ENCODE measurements at regions not wholly inside any gene's neighbourhood (a gene's known extent, or its start where the extent isn't known, plus 50 kb on each side); places are given as distances from the start of the nearest gene placed in this dataset.

DNA sequence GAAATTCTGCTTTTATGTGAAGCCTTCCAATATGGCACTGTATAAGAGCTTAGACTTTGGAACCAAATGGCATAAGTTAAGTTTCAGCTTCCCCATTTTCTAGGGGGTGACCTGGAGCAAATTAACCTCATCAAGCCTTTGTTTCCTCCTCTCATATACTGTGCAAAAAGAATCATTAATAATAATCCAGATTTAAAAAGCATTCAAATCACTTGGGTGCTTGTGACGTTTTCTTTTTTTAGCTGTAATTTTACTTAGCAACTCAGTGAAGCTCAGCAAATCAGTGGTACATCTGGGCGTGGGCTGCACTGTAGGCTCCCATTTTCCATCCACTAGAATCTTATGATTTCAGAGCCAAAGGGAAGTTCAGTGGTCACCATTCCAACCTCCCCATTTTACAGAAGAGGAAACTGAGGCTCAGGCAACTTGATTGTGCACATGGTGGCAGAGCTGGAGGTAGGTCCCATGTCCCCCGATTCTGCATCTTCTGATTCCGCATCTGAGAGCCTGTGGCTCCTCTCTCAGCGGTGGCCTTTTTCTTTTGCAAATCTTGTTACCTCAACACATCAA lies 131.2 kb downstream of the SNAPC1 start:
- Histone ChIP-seq H3K4me1 (no peaks in the 10 kb centered on the region), H3K36me3 (ENCODE audit: control insufficient read depth, insufficient read depth, low read length) (no peaks in the 10 kb centered on the region), H3K4me3 (ENCODE audit: low read depth, low read length) (no peak overlapping the region), H3K27me3 (replicated peaks; ENCODE audit: control insufficient read depth, insufficient read depth, low read length) (no peaks in the 10 kb centered on the region), H3K9me3 (no peaks in the 10 kb centered on the region)
- no peak overlapping the region for H3K4me3 Mint-ChIP-seq (ENCODE audit: unreplicated experiment)
- no peak overlapping the region for H3K27ac Mint-ChIP-seq (ENCODE audit: unreplicated experiment)
- ChIA-PET POLR2A (no interaction called here), CTCF (interaction anchor here (1.4 kb wide), 1 partner anchor 233 kb away, joined by 6 read pairs; no protein-coding TSS in a partner anchor)
- H3K9me3 Mint-ChIP-seq (ENCODE audit: unreplicated experiment): no peaks in the 10 kb centered on the region
- TF ChIP-seq, protein P1, sequence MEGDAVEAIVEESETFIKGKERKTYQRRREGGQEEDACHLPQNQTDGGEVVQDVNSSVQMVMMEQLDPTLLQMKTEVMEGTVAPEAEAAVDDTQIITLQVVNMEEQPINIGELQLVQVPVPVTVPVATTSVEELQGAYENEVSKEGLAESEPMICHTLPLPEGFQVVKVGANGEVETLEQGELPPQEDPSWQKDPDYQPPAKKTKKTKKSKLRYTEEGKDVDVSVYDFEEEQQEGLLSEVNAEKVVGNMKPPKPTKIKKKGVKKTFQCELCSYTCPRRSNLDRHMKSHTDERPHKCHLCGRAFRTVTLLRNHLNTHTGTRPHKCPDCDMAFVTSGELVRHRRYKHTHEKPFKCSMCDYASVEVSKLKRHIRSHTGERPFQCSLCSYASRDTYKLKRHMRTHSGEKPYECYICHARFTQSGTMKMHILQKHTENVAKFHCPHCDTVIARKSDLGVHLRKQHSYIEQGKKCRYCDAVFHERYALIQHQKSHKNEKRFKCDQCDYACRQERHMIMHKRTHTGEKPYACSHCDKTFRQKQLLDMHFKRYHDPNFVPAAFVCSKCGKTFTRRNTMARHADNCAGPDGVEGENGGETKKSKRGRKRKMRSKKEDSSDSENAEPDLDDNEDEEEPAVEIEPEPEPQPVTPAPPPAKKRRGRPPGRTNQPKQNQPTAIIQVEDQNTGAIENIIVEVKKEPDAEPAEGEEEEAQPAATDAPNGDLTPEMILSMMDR (IDR thresholded peaks at IDR 0.05; ENCODE audit: insufficient read depth in 1 of 2, low read depth in 1 of 2, low read length in 1 of 2, severe bottlenecking in 1 of 2, unreplicated experiment in 1 of 2): no peak
- DNase-seq: no peak
- no peaks in the 10 kb centered on the region for H3K36me3 Mint-ChIP-seq (ENCODE audit: insufficient read depth, unreplicated experiment)
- BruUV-seq (replicated peaks): no TSS peak
- intact Hi-C loops (cut with micrococcal nuclease; ENCODE audit: unreplicated experiment): no loop called here
- peaks cover 12% of the 10 kb centered on the region for H3K27me3 Mint-ChIP-seq (ENCODE audit: insufficient read depth, unreplicated experiment)
- no peaks in the 10 kb centered on the region for H3K4me1 Mint-ChIP-seq (ENCODE audit: low read depth, unreplicated experiment)

DNA sequence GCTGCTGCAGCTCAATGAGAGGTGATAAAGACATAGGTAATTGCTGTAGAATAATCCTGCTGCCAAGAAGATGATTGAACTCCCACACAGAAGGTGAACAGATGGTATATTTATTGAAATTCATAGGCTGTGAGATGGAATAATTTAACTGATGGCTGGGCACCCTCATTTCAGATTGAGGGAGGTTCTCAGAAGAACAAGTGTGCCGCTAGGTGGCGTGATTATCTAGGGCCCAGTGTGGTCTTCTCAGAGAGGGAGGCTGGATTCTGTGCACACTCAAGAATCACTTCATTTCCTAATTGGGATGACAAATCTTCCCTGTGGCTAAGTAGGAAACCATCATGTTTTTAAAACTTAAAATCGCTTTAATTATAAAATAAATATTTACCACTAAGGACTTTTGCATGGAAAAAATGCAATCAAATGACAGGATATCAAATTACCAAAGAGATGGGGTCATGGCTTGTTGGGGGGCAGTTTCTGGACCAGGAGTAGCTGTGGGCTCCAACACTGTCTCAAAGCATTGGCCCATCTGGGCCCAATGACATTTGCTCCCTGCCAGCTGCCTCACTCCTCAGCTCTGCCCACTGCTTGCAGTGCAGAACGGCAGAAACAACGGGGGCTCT lies 132.3 kb downstream of the SNAPC1 start:
- no peak overlapping the region for H3K4me3 Mint-ChIP-seq (ENCODE audit: unreplicated experiment)
- peak; percentile 54 to 67 for DNase-seq
- no peaks in the 10 kb centered on the region for H3K36me3 Mint-ChIP-seq (ENCODE audit: insufficient read depth, unreplicated experiment)
- TF ChIP-seq, protein P1 (IDR thresholded peaks at IDR 0.05; ENCODE audit: insufficient read depth in 1 of 2, low read depth in 1 of 2, low read length in 1 of 2, severe bottlenecking in 1 of 2, unreplicated experiment in 1 of 2): peak; percentile 62 to 83
- no peaks in the 10 kb centered on the region for H3K27me3 ChIP-seq (replicated peaks; ENCODE audit: control insufficient read depth, insufficient read depth, low read length)
- no peak overlapping the region for H3K27ac Mint-ChIP-seq (ENCODE audit: unreplicated experiment)
- CTCF ChIA-PET: interaction anchor here (1.4 to 2.0 kb wide), 2 partner anchors 232 kb away, joined by 6 to 11 read pairs; no protein-coding TSS in a partner anchor
- no peaks in the 10 kb centered on the region for H3K36me3 ChIP-seq (ENCODE audit: control insufficient read depth, insufficient read depth, low read length)
- no peaks in the 10 kb centered on the region for H3K4me1 ChIP-seq
- H3K27me3 Mint-ChIP-seq (ENCODE audit: insufficient read depth, unreplicated experiment): peaks cover 9% of the 10 kb centered on the region
- H3K9me3 ChIP-seq: no peaks in the 10 kb centered on the region
- no peaks in the 10 kb centered on the region for H3K4me1 Mint-ChIP-seq (ENCODE audit: low read depth, unreplicated experiment)
- no peak overlapping the region for H3K4me3 ChIP-seq (ENCODE audit: low read depth, low read length)
- no peaks in the 10 kb centered on the region for H3K9me3 Mint-ChIP-seq (ENCODE audit: unreplicated experiment)
- POLR2A ChIA-PET: no interaction called here
- intact Hi-C loops (cut with micrococcal nuclease; ENCODE audit: unreplicated experiment): loop anchor here (1.0 kb wide), 1 partner anchor 233 kb away; no protein-coding TSS in a partner anchor
- BruUV-seq (replicated peaks): no TSS peak

DNA sequence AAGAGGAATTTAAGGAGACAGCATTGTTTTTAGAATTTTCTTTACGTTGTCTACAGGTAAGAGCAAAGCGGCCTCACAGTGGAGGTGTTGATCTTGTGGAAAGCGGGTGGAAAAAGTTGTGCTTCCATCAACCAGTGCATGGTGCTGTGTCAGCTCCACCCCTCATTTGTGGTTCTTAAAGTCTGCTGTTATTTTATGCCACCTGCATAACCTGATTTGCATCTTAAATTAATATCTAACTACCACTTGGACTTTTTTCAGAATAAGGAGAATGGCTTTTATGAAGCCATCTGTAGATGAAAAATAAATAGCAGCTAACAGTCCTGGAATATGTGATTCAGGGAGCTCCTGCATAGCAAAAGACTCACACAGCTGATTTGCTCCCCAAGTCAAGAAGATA lies 135.1 kb downstream of the SNAPC1 start:
- H3K27me3 ChIP-seq (replicated peaks; ENCODE audit: control insufficient read depth, insufficient read depth, low read length): no peaks in the 10 kb centered on the region
- H3K9me3 ChIP-seq: no peaks in the 10 kb centered on the region
- Mint-ChIP-seq H3K4me1 (ENCODE audit: low read depth, unreplicated experiment) (peaks cover 6% of the 10 kb centered on the region), H3K36me3 (ENCODE audit: insufficient read depth, unreplicated experiment) (no peaks in the 10 kb centered on the region), H3K4me3 (ENCODE audit: unreplicated experiment) (no peak overlapping the region), H3K27ac (ENCODE audit: unreplicated experiment) (no peak overlapping the region), H3K9me3 (ENCODE audit: unreplicated experiment) (no peaks in the 10 kb centered on the region), H3K27me3 (ENCODE audit: insufficient read depth, unreplicated experiment) (peaks cover 1% of the 10 kb centered on the region)
- no peak overlapping the region for H3K4me3 ChIP-seq (ENCODE audit: low read depth, low read length)
- no TSS peak for BruUV-seq (replicated peaks)
- H3K4me1 ChIP-seq: no peaks in the 10 kb centered on the region; the same call in 1 of the 2 replicates
- POLR2A ChIA-PET: no interaction called here
- DNase-seq: no peak
- TF ChIP-seq, protein P1 (IDR thresholded peaks at IDR 0.05; ENCODE audit: insufficient read depth in 1 of 2, low read depth in 1 of 2, low read length in 1 of 2, severe bottlenecking in 1 of 2, unreplicated experiment in 1 of 2): no peak
- no peaks in the 10 kb centered on the region for H3K36me3 ChIP-seq (ENCODE audit: control insufficient read depth, insufficient read depth, low read length)
- CTCF ChIA-PET: interaction anchor here (1.2 kb wide), 1 partner anchor 229 kb away, joined by 6 read pairs; no protein-coding TSS in a partner anchor
- intact Hi-C loops (cut with micrococcal nuclease; ENCODE audit: unreplicated experiment): no loop called here
